Testis (tissue), 2 donors: ENCODE measurements at regions not wholly inside any gene's neighbourhood (a gene's known extent, or its start where the extent isn't known, plus 50 kb on each side); places are given as distances from the start of the nearest gene placed in this dataset.

ENCODE experiments used
- POLR2A ChIP-seq: fragments of 450-650 bp; IDR thresholded peaks from one replicate; pipeline ENCODE4 v1.6.1; 2017; ENCODE audit warnings: antibody characterized with exemption, mild to moderate bottlenecking, moderate library complexity
- TF ChIP-seq, protein P1 (sequence below), 3 experiments: fragments of 450-650 bp in 2 of 3; fragments of 200-600 bp in 1 of 3; sonication (generic) in 1 of 3; IDR thresholded peaks; one replicate each; pipeline ENCODE4 v1.5.1; 2016 to 2019; ENCODE audit warnings: antibody characterized with exemption in 3 of 3, mild to moderate bottlenecking in 2 of 3, moderate library complexity in 1 of 3

- TF ChIP-seq, protein P1, sequence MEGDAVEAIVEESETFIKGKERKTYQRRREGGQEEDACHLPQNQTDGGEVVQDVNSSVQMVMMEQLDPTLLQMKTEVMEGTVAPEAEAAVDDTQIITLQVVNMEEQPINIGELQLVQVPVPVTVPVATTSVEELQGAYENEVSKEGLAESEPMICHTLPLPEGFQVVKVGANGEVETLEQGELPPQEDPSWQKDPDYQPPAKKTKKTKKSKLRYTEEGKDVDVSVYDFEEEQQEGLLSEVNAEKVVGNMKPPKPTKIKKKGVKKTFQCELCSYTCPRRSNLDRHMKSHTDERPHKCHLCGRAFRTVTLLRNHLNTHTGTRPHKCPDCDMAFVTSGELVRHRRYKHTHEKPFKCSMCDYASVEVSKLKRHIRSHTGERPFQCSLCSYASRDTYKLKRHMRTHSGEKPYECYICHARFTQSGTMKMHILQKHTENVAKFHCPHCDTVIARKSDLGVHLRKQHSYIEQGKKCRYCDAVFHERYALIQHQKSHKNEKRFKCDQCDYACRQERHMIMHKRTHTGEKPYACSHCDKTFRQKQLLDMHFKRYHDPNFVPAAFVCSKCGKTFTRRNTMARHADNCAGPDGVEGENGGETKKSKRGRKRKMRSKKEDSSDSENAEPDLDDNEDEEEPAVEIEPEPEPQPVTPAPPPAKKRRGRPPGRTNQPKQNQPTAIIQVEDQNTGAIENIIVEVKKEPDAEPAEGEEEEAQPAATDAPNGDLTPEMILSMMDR (IDR thresholded peaks at IDR 0.05) = no peak
- TF ChIP-seq POLR2A = no peak
Observed at GRCh38 chr5:111631328-111631727, 119.0 kb upstream of the STARD4 start.
